Umbilical cord (tissue), 1 donor: ENCODE measurements at regions not wholly inside any gene's neighbourhood (a gene's known extent, or its start where the extent isn't known, plus 50 kb on each side); places are given as distances from the start of the nearest gene placed in this dataset.

Experiments
- DNase-seq: peaks from one replicate; pipeline ENCODE4 v3.0.0-alpha.2; 2015; ENCODE audit warnings: low spot score

DNA sequence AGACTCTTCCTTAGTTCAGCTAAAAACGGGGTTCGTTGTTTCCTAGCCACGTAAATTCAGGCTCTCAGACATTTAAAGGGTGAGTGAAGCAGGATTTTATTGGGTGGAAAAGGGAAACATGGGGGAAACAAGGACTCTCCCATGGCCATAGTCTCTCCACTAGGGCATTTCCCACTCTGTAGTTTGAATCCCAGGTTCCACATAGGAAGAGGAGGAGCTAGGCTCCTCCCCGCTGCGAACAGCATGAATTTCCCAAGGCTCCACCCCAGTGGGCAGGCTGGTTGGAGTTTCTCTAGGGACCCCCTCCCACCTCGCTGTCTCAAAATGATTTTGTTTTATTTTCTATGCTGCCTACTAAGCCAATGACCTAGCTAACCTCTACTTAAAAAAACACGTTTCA is 2170.8 kb upstream of the PCDH20 start:
- no peak for DNase-seq

DNA sequence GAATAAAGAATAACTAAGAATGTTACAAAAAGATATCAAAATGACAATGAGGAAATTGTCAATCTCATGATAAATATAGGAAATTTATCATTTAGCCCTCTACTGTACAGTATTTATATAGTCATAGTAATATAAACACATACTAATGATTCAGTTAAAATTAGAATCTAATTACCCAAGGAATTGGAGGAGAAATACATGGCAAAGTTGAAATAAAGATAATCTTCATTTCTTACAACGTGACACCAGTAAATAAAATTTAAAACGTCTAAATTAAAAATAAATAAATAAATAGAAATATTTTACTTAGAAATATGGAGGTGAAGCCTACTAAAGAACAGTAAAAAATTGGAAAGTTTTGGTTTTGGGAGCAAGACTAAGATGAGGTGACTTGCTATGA is 2163.1 kb upstream of the PCDH20 start:
- no peak for DNase-seq

DNA sequence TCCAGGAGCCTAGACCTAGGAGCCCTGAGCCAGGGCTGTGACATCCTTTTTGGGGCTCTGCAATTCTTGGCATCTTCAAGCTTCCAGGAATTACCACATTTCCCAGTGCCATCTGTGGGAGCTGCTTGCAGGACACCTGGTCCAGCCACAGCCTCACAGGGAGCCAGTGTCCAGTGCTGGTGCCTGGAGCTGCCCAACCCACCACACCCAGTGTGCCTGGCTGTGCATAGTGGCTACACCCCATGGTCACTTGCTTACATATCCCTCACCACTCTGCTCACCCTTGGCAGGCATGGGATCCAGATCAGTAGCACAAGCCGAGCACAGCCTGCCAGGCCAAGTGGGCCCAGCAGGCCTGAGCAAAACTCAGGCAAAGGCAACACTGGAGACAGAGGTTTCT is 2151.4 kb upstream of the PCDH20 start:
- DNase-seq, result no peak

DNA sequence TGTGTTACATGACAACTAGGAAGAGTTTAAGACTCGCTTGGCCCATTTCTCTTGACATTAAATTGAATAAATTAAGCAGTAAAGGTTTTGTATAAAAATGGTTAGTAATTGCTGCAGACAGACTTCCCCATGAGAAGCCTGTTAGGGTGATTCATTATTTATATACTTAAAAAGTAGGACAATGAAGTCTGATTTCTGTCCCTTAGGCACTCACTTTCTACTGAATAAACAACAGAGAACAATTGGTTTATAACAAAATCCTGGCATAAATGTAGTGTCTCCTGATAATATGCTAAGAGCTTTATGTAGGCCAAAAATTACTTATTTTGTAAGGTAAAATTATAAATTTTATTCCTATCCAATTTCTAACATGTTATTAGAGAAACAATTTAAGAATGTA is 2138.5 kb upstream of the PCDH20 start:
- DNase-seq, result no peak

DNA sequence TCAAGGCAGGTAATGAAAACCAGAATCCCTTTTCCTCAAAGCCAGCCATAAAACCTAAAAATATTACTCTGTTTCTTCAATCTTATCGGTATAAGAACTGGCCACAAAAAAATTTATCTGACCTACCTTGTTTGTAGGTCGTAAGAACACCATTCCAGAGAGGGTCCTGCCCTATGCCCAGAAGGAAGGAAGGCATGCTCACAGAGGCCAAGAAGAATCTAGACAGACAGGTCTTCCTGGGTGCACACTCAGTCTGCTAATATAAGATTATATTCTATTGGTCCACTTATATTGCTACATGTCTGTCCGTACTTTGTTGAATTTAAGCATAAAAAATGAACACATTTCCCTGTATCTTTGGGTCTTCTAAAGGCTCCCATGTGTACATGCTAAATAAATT is 2136.1 kb upstream of the PCDH20 start:
- DNase-seq, result no peak

DNA sequence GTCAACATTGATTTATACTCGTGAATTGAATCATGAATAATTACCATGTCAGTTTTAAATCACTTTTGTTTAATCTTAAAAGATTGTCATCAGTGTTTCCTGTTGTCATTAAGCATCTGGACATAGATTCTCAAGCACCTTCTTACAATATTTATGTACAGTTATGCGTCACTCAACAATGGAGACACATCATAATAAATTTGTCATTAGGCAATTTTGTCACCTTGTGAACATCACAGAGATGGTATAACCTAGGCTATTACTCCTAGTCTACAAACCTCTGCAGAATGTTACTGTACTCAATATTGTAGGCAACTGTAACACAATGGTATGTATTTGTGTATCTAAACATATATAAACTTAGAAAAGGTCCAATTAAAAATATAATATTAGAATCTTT is 2130.9 kb upstream of the PCDH20 start:
- DNase-seq, result no peak

DNA sequence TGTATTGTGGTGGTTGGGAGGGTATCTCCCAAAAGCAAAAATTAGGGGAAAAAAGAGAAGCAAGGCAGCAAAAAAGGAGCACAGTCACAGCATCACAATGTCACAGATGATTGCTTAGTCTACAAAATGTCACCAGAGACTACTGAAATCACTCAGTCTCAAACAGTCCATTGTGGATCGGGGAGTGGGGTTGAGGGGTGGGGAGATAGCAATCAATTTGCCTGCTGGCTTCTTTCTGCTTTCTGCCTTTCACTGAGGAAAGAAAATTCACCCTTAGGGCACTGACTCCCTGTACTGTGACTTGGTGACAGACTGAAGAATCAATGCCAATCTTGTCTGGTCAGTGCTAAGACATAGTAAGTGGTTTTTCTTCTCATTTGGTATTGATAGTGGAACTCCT is 2127.1 kb upstream of the PCDH20 start:
- no peak for DNase-seq

DNA sequence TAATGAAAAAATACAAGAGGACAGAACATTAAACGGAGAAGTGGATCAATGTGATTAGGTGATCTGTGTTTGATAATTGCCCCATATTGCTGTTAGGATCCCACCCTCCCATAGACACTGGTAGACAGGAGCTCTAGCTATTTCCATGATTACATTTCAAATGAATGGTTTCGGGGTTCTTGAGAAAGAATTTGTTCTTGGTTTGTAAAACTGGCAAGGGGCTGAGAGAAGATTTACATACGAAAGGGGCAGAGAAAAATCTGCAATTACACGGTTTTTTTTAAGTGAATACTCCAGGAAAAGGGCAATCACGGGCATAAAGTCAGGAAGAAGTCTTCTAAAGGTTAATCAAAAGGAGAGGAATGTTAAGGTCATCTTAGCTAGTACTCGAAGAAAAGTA is 2125.7 kb upstream of the PCDH20 start:
- no peak for DNase-seq

DNA sequence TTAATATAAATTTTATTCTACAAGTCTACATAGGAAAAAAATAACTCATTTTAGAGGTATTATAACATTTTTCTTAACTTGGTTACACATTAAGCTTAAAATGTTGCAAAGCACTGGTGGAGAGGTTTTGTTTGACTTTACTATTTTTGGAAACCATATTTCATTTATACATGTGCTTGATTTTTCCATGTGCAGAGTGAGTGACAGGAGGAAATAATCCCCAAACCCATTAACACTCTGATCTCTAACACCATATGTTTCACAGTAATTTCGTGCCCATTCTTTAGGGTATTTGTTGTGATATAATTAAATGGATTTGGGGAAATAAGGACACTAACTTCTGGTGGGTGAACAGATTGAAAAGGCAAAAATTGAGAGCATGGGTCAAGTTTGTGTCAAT is 2124.4 kb upstream of the PCDH20 start:
- DNase-seq, result no peak

DNA sequence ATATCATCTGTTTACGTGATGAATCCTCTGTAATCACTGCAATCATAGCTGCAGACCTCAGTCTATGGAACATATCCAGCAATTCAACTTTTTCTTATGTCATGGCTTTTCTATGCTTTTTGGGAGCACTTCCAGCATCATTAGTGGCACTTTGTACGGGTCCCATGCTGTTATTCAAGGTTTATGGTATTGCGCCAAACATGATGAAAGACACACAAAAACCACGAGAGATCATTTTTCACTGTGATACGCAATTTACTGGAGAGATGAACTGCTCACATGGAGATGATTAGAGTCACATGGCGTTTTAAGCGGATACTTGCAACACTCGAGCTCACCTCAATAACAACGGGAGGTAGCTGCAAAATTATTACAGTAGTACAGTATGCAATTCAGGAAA is 2101.7 kb upstream of the PCDH20 start:
- no peak for DNase-seq

DNA sequence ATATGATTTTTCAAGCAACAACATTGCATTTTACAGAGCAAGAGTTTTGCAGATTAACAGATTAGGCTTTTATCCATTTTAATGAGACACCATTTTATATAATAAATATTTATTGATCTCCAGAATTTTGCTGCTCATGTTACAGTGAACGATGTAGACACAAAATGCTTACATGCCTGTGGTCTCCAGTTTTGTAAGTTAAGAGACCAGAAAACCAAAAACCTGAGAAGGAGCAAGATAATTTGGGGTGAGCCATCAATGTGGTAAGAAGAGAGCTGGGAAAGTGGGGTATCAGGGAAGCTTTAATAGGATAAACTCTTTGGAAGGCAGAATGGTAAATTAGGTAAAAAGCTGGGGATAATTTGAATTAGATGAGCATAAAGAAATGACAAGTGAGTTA is 2100.5 kb upstream of the PCDH20 start:
- no peak for DNase-seq

DNA sequence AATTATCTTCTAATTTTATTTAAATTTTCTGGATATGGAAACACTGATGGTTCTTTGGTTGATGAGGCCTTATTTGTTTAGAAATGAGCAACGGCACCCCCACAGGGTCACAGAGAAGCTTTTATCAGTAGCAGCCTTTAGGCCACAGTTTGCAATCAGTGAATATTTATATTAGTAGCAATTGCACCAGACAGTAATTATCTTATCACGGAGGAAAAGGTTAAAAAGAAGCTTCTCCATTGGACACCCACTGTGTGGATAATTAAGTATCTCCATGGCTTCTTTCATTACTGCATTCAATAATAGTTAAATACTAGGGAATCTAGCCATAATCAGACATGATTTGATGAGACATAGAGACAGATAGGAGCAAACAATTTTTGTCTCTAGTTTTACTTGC is 2099.2 kb upstream of the PCDH20 start:
- no peak for DNase-seq

DNA sequence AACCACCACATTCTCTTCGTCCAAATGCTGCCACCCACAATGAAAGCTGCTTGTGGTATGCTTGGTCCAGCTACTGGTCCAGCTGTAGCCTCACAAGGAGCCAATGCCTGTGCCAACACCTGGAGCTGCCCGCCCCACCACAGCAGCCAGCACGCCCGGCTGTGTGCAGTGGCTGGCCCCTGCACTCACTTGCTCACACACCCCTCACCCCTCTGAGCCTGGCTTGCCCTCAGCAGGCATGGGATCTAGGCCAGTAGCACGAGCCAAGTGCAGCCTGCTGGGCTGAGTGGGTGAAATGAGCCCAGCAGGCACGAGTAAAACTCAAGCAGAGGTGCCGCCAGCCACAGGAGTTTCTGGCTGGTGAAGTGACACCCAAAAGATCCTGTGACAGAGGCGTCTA is 2096.4 kb upstream of the PCDH20 start:
- DNase-seq, result no peak

DNA sequence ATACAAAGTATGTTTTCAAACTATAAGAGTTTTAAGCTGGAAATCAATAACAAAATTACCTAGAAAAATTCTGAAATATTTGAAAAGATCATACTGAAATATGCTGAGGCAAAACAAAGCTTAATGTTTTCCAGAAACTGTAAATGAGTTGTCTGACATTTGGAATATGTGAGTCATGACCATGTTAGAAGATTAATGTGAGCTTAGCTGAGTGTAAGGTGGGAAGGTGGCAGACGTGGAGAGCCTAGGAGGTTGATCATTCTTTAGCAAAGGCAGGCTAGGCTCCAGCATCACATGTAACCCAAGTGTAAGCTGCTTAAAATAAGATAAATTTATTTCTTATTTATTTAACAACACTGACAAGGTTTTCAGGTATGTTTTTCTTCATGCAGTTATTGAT is 2086.1 kb upstream of the PCDH20 start:
- DNase-seq, result peak; percentile 14

DNA sequence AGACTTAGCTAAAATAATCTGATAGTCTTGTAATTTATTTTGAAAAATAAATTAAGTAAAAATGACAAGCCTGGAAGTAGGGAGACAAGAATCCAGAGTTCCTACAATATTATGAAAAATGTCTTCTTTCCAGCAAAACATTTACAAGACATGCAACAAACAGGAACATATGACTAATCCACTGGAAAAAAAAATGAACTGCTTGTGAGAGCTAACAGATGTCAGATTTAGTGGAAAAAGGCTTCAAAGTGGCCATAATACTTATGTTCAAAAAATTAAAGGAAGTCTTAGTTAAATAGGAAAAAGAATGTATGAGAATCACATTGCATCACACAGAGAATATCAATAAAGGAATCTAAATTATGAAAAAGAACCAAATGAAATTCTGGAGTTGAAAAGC is 2082.0 kb upstream of the PCDH20 start:
- no peak for DNase-seq

DNA sequence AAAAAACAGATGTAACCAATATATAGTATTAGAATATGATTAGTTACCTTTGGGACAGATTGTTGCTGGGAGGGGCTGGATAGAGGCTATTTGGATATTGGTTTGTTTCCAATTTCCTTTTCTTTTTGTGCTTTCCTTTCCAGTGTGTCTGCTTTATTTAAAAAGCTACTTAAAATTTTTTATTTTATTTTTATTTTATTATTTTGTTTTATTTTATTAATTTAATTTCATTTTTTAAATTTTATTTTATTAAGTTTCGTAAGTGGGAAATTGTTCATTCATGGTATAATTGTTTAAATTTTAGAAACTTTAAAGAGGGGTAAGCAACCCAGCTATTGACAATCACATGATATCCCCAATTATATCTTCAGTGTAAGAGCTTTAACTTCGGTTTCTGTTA is 2077.0 kb upstream of the PCDH20 start:
- DNase-seq, result no peak

DNA sequence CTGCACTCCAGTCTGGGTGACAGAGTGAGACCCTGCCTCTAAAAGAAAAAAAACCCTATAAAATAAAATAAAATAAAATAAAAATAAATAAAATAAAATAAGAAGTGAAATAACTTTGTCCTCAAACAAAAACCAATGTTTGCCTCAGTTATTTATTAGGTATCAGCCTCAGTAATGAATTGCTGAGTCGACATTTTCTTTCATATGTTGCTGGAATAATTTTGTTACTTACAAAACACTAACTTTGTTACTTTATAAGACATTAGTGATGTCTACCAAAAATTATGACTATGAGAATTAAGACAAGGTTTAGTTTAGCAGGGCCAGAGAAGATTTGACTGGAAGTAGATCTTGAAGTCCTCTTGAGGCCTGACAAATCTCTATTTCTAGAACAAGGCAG is 2074.5 kb upstream of the PCDH20 start:
- DNase-seq, result no peak

DNA sequence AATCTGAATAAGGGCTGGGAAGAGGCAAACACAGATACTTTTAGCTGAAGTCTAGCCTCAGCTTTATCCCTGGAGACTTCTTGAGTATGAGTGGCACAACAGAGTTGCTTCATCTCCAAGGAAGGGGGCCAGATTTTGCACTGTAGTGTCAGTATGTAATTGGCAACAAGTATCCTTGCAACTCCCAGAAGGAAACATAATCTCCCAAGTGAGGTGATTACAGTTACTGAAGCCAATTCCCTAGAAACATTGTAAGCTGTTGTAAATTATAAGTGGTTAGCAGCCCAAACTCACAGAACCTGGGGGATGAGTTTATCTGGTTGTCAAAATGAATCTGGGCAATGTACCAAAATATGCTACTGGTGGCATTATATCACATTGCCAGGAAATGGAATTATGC is 2065.7 kb upstream of the PCDH20 start:
- DNase-seq, result peak; percentile 23

DNA sequence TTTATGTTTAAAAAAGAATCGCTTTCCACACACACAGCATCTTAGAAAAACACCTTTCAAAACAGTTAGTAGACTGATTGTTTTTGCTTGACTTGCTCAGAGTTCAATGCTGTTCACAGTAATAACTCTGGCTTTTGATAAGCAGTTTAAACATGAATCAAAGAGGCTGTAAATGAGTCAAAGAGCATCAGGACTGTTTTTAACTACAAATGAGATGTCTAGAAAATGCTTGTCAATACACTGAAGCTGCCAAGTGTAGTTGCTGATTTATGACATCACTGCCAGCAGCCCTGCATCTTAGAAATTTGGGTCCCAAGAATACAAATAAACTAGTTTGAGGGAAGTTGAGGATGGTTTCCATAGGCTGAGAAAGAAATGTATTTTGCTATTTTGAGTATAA is 2057.1 kb upstream of the PCDH20 start:
- DNase-seq, result no peak

DNA sequence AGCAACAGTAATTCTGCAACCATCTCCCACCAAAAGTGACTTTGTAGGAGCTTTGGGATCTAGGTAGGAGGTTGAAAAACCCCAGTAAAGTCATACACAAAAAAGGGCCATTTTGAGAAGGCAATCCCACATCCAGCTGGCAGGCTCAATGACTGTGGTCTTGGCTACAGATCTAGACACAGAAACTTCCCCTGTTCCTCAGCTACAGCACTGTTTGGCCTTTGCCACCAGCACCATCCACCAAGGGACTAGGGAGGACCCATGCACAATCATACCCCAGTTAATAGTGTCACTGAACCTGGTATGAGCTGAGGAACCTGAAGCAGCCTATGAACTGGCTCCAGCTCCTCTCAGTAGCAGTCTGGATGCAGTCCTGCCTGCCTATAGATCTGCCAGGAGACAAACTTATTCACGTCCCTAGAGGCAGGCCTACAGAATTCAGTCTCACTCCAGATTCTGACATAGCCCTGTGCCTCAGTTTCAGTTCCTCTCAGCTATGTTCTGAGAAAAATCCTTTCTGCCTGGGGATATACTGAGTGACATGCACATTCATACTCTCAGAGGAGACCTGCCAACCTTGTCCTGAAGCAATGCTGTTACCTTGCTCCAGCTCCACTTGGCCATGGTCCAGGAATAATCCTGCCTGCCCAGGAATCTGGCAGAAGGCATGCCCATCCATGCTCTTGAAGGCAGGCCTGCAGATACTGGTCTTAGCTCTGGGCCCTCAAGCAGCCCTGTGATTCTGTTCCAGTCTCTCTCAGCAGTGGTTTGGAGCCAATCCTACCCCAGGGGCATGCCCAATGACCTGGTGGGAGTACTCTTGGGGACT is 2048.3 kb upstream of the PCDH20 start:
- DNase-seq, result no peak

DNA sequence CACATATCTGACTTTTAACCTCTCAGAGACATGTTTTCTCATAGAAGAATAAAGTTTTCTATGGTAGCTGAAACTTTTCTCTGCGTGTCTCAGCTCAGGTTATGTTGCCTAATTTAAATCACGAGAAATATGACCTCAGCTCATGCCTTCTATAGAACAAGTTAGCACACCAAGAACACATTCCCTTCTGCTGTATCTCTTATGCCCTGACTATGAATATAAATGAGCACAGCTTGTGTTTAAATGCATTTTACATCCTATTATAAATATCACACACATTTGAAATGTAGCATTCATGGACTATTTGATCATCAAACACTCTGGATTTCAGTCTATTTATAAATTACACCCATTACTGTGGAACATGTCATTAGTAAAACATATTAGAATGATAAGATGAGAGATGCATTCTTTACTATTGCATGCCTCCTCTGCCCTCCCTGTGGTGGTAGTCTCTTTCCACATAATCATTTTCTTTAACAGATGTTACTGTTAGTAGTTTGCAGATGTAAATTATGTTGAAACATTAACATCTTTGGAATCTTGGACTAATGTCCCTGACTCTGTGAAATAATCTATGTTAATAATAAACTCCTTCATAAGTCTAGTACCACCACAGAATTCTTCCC is 2044.9 kb upstream of the PCDH20 start:
- no peak for DNase-seq

DNA sequence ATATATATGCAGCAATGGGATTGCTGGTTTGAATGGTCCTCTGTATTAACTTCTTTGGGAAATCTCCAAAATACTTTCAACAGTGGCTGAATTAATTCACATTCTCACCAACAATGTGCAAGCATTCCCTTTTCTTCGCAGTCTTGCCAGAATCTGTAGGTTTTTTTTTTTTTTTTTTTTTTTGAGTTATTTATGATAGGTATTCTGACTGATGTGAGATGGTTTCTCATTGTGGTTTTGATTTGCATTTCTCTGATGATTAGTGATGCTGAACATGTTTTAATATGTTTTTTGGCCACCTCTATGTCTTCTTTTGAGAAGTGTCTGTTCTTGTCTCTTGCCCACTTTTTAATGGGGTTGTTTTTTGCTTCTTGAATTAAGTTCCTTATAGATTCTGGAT is 2041.5 kb upstream of the PCDH20 start:
- DNase-seq, result no peak

DNA sequence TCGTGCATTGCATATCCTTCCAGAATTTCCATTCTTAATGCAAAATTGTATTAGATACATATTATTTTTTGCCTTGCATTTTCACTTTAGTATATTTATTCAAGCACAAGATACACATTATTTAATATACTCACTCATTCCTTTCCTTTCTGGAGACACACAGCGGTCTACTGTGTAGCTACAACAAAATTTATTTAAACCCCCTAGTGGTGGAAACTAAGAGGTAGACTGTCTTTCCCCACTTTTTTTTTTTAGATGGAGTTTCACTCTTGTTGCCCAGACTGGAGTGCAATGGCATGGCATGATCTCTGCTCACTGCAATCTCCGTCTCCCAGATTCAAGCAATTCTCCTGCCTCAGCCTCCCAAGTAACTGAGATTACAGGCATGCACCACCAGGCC is 2040.3 kb upstream of the PCDH20 start:
- no peak for DNase-seq

DNA sequence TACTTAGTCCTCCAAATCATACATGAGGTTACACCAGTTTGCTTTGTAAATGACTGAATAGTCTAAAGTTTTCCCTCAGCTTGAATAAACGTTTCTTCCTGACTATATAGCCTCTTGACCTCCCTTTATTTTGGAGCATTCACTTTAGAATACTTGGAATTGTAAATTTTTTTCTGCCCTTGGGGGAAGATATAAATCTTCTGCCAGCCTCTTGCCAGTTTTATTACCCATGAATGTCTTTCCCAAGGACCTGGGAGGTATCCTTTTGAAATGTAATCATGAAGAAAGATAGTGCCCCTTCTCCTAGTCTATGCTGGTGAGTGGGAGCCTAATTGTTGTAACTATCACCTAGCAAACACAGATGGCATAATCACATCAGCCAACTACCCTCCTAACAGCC is 2033.9 kb upstream of the PCDH20 start:
- DNase-seq, result no peak
